ENCODE measurements at regions not wholly inside any gene's neighbourhood (a gene's known extent, or its start where the extent isn't known, plus 50 kb on each side); places are given as distances from the start of the nearest gene placed in this dataset.

- H3K9ac ChIP-seq (ENCODE audit: low read length), result no peak overlapping the region
- H3K27me3 ChIP-seq (ENCODE audit: control insufficient read depth, insufficient read depth, low read length), result no peaks in the 10 kb centered on the region
- no peaks in the 10 kb centered on the region for H3K36me3 ChIP-seq (ENCODE audit: control insufficient read depth, insufficient read depth, low read length)
Measured at GRCh38 chr14:65153101-65153500, 50.8 kb upstream of the MAX start.

GRCh38 chr14:65156568-65157366, 54.5 kb upstream of the MAX start:
- peak overlapping the region; percentile 22 for H3K9ac ChIP-seq (ENCODE audit: low read length)
- no peak overlapping the region for H3K4me3 ChIP-seq (ENCODE audit: low read length)
- H3K36me3 ChIP-seq (ENCODE audit: control insufficient read depth, insufficient read depth, low read length), result no peaks in the 10 kb centered on the region
- no peaks in the 10 kb centered on the region for H3K27me3 ChIP-seq (ENCODE audit: control insufficient read depth, insufficient read depth, low read length)
- no peaks in the 10 kb centered on the region for H3K9me3 ChIP-seq (ENCODE audit: control insufficient read depth, low read length)
- H3K4me1 ChIP-seq (ENCODE audit: control insufficient read depth, insufficient read depth, low read length), result peaks cover 17% of the 10 kb centered on the region

More at GRCh38 chr14:65153101-65153500, 50.8 kb upstream of the MAX start:
- Histone ChIP-seq H3K4me1 (ENCODE audit: control insufficient read depth, insufficient read depth, low read length) (peaks cover 4% of the 10 kb centered on the region), H3K9me3 (ENCODE audit: control insufficient read depth, low read length) (no peaks in the 10 kb centered on the region), H3K4me3 (ENCODE audit: low read length) (no peak overlapping the region)

GRCh38 chr14:65159281-65160062, 57.2 kb upstream of the MAX start:
- no peak overlapping the region for H3K9ac ChIP-seq (ENCODE audit: low read length)
- H3K36me3 ChIP-seq (ENCODE audit: control insufficient read depth, insufficient read depth, low read length), result no peaks in the 10 kb centered on the region
- peaks cover 17% of the 10 kb centered on the region for H3K4me1 ChIP-seq (ENCODE audit: control insufficient read depth, insufficient read depth, low read length)
- no peaks in the 10 kb centered on the region for H3K9me3 ChIP-seq (ENCODE audit: control insufficient read depth, low read length)
- H3K27me3 ChIP-seq (ENCODE audit: control insufficient read depth, insufficient read depth, low read length), result no peaks in the 10 kb centered on the region
- no peak overlapping the region for H3K4me3 ChIP-seq (ENCODE audit: low read length)

- no peak overlapping the region for H3K9ac ChIP-seq (ENCODE audit: low read length)
Measured at GRCh38 chr14:65160091-65160490, 57.8 kb upstream of the MAX start.

GRCh38 chr14:65162031-65162430, 59.7 kb upstream of the MAX start:
- Histone ChIP-seq H3K4me1 (ENCODE audit: control insufficient read depth, insufficient read depth, low read length) (peaks cover 13% of the 10 kb centered on the region), H3K9ac (ENCODE audit: low read length) (no peak overlapping the region), H3K36me3 (ENCODE audit: control insufficient read depth, insufficient read depth, low read length) (no peaks in the 10 kb centered on the region), H3K4me3 (ENCODE audit: low read length) (no peak overlapping the region), H3K9me3 (ENCODE audit: control insufficient read depth, low read length) (no peaks in the 10 kb centered on the region), H3K27me3 (ENCODE audit: control insufficient read depth, insufficient read depth, low read length) (no peaks in the 10 kb centered on the region)

More at GRCh38 chr14:65160091-65160490, 57.8 kb upstream of the MAX start:
- no peaks in the 10 kb centered on the region for H3K9me3 ChIP-seq (ENCODE audit: control insufficient read depth, low read length)
- H3K36me3 ChIP-seq (ENCODE audit: control insufficient read depth, insufficient read depth, low read length), result no peaks in the 10 kb centered on the region
- H3K27me3 ChIP-seq (ENCODE audit: control insufficient read depth, insufficient read depth, low read length), result no peaks in the 10 kb centered on the region
- H3K4me1 ChIP-seq (ENCODE audit: control insufficient read depth, insufficient read depth, low read length), result peaks cover 17% of the 10 kb centered on the region
- no peak overlapping the region for H3K4me3 ChIP-seq (ENCODE audit: low read length)

- H3K9ac ChIP-seq (ENCODE audit: low read length), result no peak overlapping the region
Measured at GRCh38 chr14:65164068-65164824, 61.9 kb upstream of the MAX start.

GRCh38 chr14:65164825-65165135, 62.5 kb upstream of the MAX start:
- no peaks in the 10 kb centered on the region for H3K27me3 ChIP-seq (ENCODE audit: control insufficient read depth, insufficient read depth, low read length)
- no peaks in the 10 kb centered on the region for H3K4me1 ChIP-seq (ENCODE audit: control insufficient read depth, insufficient read depth, low read length)
- no peak overlapping the region for H3K4me3 ChIP-seq (ENCODE audit: low read length)
- no peak overlapping the region for H3K9ac ChIP-seq (ENCODE audit: low read length)
- no peaks in the 10 kb centered on the region for H3K36me3 ChIP-seq (ENCODE audit: control insufficient read depth, insufficient read depth, low read length)
- H3K9me3 ChIP-seq (ENCODE audit: control insufficient read depth, low read length), result no peaks in the 10 kb centered on the region

More at GRCh38 chr14:65164068-65164824, 61.9 kb upstream of the MAX start:
- no peaks in the 10 kb centered on the region for H3K36me3 ChIP-seq (ENCODE audit: control insufficient read depth, insufficient read depth, low read length)
- H3K27me3 ChIP-seq (ENCODE audit: control insufficient read depth, insufficient read depth, low read length), result no peaks in the 10 kb centered on the region
- H3K4me3 ChIP-seq (ENCODE audit: low read length), result no peak overlapping the region
- no peaks in the 10 kb centered on the region for H3K9me3 ChIP-seq (ENCODE audit: control insufficient read depth, low read length)
- peaks cover 2% of the 10 kb centered on the region for H3K4me1 ChIP-seq (ENCODE audit: control insufficient read depth, insufficient read depth, low read length)

- no peaks in the 10 kb centered on the region for H3K36me3 ChIP-seq (ENCODE audit: control insufficient read depth, insufficient read depth, low read length)
- no peak overlapping the region for H3K4me3 ChIP-seq (ENCODE audit: low read length)
- H3K4me1 ChIP-seq (ENCODE audit: control insufficient read depth, insufficient read depth, low read length), result peaks cover 6% of the 10 kb centered on the region
- no peaks in the 10 kb centered on the region for H3K27me3 ChIP-seq (ENCODE audit: control insufficient read depth, insufficient read depth, low read length)
- H3K9ac ChIP-seq (ENCODE audit: low read length), result no peak overlapping the region
- H3K9me3 ChIP-seq (ENCODE audit: control insufficient read depth, low read length), result no peaks in the 10 kb centered on the region
Measured at GRCh38 chr14:65167072-65167645, 64.8 kb upstream of the MAX start.

GRCh38 chr14:65168840-65169239, 66.5 kb upstream of the MAX start:
- Histone ChIP-seq H3K9me3 (ENCODE audit: control insufficient read depth, low read length) (no peaks in the 10 kb centered on the region), H3K36me3 (ENCODE audit: control insufficient read depth, insufficient read depth, low read length) (no peaks in the 10 kb centered on the region), H3K4me3 (ENCODE audit: low read length) (no peak overlapping the region), H3K27me3 (ENCODE audit: control insufficient read depth, insufficient read depth, low read length) (no peaks in the 10 kb centered on the region), H3K9ac (ENCODE audit: low read length) (no peak overlapping the region), H3K4me1 (ENCODE audit: control insufficient read depth, insufficient read depth, low read length) (peaks cover 6% of the 10 kb centered on the region)

GRCh38 chr14:65169351-65169750, 67.0 kb upstream of the MAX start:
- no peak overlapping the region for H3K9ac ChIP-seq (ENCODE audit: low read length)
- no peaks in the 10 kb centered on the region for H3K9me3 ChIP-seq (ENCODE audit: control insufficient read depth, low read length)
- no peaks in the 10 kb centered on the region for H3K36me3 ChIP-seq (ENCODE audit: control insufficient read depth, insufficient read depth, low read length)
- H3K4me1 ChIP-seq (ENCODE audit: control insufficient read depth, insufficient read depth, low read length), result peaks cover 6% of the 10 kb centered on the region
- H3K27me3 ChIP-seq (ENCODE audit: control insufficient read depth, insufficient read depth, low read length), result no peaks in the 10 kb centered on the region
- no peak overlapping the region for H3K4me3 ChIP-seq (ENCODE audit: low read length)

GRCh38 chr14:65170318-65170717, 68.0 kb upstream of the MAX start:
- H3K9ac ChIP-seq (ENCODE audit: low read length), result peak overlapping the region; percentile 12
- H3K9me3 ChIP-seq (ENCODE audit: control insufficient read depth, low read length), result no peaks in the 10 kb centered on the region
- no peaks in the 10 kb centered on the region for H3K36me3 ChIP-seq (ENCODE audit: control insufficient read depth, insufficient read depth, low read length)
- H3K27me3 ChIP-seq (ENCODE audit: control insufficient read depth, insufficient read depth, low read length), result no peaks in the 10 kb centered on the region
- H3K4me1 ChIP-seq (ENCODE audit: control insufficient read depth, insufficient read depth, low read length), result peaks cover 6% of the 10 kb centered on the region
- H3K4me3 ChIP-seq (ENCODE audit: low read length), result no peak overlapping the region

Data from mucosa of stomach (tissue), 1 donor.